Hepatocyte (in vitro differentiated cells): ENCODE measurements at regions not wholly inside any gene's neighbourhood (a gene's known extent, or its start where the extent isn't known, plus 50 kb on each side); places are given as distances from the start of the nearest gene placed in this dataset.

Experiments
- DNase-seq: peaks from one replicate; pipeline ENCODE4 v3.0.0-alpha.2; 2016; ENCODE audit warnings: low spot score
- H2AFZ ChIP-seq: fragments of 200-600 bp; sonication (generic); 2 replicates; pipeline ENCODE4 v1.6.0; 2016; ENCODE audit warnings: antibody characterized with exemption, mild to moderate bottlenecking
- H3K27ac ChIP-seq: fragments of 200-600 bp; sonication (generic); 2 replicates; pipeline ENCODE4 v1.5.1; 2016; ENCODE audit warnings: mild to moderate bottlenecking
- H3K27me3 ChIP-seq: fragments of 200-600 bp; sonication (generic); 2 replicates; pipeline ENCODE4 v1.6.1; 2016
- H3K36me3 ChIP-seq: fragments of 200-600 bp; sonication (generic); replicated peaks from 2 replicates; pipeline ENCODE4 v1.5.1; 2016; ENCODE audit warnings: low read depth; ENCODE audit not compliant: insufficient read depth
- H3K4me1 ChIP-seq: fragments of 200-600 bp; sonication (generic); 2 replicates; pipeline ENCODE4 v1.5.1; 2016; ENCODE audit warnings: mild to moderate bottlenecking, moderate library complexity; ENCODE audit not compliant: insufficient read depth
- H3K4me2 ChIP-seq: fragments of 200-600 bp; sonication (generic); 2 replicates; pipeline ENCODE4 v1.6.0; 2016
- H3K4me3 ChIP-seq: fragments of 200-600 bp; sonication (generic); 2 replicates; pipeline ENCODE4 v1.5.1; 2016; ENCODE audit warnings: mild to moderate bottlenecking
- H3K79me2 ChIP-seq: fragments of 200-600 bp; sonication (generic); 2 replicates; pipeline ENCODE4 v1.6.0; 2017; ENCODE audit warnings: mild to moderate bottlenecking
- H3K9me2 ChIP-seq: fragments of 200-600 bp; sonication (generic); replicated peaks from 2 replicates; pipeline ENCODE4 v1.6.0; 2017; ENCODE audit warnings: mild to moderate bottlenecking; ENCODE audit not compliant: insufficient read depth
- H3K9me3 ChIP-seq: fragments of 200-600 bp; sonication (generic); 2 replicates; pipeline ENCODE4 v1.5.1; 2016; ENCODE audit warnings: low read depth, mild to moderate bottlenecking
- H4K20me1 ChIP-seq: fragments of 200-600 bp; sonication (generic); 2 replicates; pipeline ENCODE4 v1.6.0; 2016; ENCODE audit warnings: mild to moderate bottlenecking; ENCODE audit not compliant: insufficient read depth, poor library complexity, severe bottlenecking
- EZH2 ChIP-seq: fragments of 200-600 bp; sonication (generic); IDR thresholded peaks from 2 replicates; pipeline ENCODE4 v1.6.1; 2016; ENCODE audit warnings: antibody characterized with exemption, mild to moderate bottlenecking, borderline replicate concordance
- EZH2phosphoT487 ChIP-seq: fragments of 200-600 bp; sonication (generic); IDR thresholded peaks from one replicate; pipeline ENCODE4 v1.6.1; 2018; ENCODE audit warnings: antibody characterized with exemption, mild to moderate bottlenecking, low read depth, moderate library complexity; ENCODE audit not compliant: unreplicated experiment, severe bottlenecking
- WGBS: methylation state at CpG from one replicate; pipeline ENCODE4 v1.1.6; 2016; ENCODE audit warnings: low lambda C conversion rate; ENCODE audit errors: missing lambda C conversion rate; 5-methylcytosine and 5-hydroxymethylcytosine counted together
- TF ChIP-seq, protein P1 (sequence below): fragments of 200-600 bp; sonication (generic); IDR thresholded peaks from 2 replicates; pipeline ENCODE4 v1.5.1; 2016; ENCODE audit warnings: antibody characterized with exemption, mild to moderate bottlenecking; ENCODE audit not compliant: poor library complexity

DNA sequence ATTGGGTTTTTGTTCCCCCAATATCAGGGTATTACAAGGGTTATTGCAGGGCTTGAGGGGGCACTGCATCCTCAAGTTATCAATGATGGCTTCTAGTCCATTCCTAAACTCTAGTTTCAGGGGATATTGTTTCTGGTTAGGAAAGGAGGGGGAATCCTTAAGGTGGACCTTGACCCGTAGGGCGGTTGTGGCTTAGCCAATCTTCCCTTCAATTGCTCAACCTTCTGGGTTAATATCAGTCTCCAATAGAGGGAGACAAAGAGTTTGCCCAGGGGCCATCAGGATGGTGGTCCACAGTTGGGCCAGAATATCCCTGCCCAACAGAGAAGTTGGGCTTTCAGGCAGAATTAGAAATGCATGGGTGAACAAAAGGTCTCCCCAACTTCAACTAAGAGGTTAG, 214.9 kb downstream of the BCHE start:
- no peak overlapping the region for H2AFZ ChIP-seq
- DNase-seq: no peak
- TF ChIP-seq EZH2phosphoT487: no peak
- TF ChIP-seq, protein P1, sequence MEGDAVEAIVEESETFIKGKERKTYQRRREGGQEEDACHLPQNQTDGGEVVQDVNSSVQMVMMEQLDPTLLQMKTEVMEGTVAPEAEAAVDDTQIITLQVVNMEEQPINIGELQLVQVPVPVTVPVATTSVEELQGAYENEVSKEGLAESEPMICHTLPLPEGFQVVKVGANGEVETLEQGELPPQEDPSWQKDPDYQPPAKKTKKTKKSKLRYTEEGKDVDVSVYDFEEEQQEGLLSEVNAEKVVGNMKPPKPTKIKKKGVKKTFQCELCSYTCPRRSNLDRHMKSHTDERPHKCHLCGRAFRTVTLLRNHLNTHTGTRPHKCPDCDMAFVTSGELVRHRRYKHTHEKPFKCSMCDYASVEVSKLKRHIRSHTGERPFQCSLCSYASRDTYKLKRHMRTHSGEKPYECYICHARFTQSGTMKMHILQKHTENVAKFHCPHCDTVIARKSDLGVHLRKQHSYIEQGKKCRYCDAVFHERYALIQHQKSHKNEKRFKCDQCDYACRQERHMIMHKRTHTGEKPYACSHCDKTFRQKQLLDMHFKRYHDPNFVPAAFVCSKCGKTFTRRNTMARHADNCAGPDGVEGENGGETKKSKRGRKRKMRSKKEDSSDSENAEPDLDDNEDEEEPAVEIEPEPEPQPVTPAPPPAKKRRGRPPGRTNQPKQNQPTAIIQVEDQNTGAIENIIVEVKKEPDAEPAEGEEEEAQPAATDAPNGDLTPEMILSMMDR: no peak
- TF ChIP-seq EZH2: no peak
- no peak overlapping the region for H3K4me3 ChIP-seq
- H3K27ac ChIP-seq: no peak overlapping the region
- no peaks in the 10 kb centered on the region for H3K36me3 ChIP-seq
- H3K27me3 ChIP-seq: no peaks in the 10 kb centered on the region
- no peaks in the 10 kb centered on the region for H4K20me1 ChIP-seq
- H3K4me2 ChIP-seq: no peak overlapping the region
- WGBS: 91% methylated on average over 2 of the region's 2 CpGs
- H3K4me1 ChIP-seq: no peaks in the 10 kb centered on the region
- no peaks in the 10 kb centered on the region for H3K79me2 ChIP-seq
- H3K9me3 ChIP-seq: no peaks in the 10 kb centered on the region
- no peaks in the 10 kb centered on the region for H3K9me2 ChIP-seq

GRCh38 chr3:165619069-165619468, 218.2 kb downstream of the BCHE start:
- DNase-seq: no peak
- WGBS: 88% methylated on average over 2 of the region's 2 CpGs
- H3K4me1 ChIP-seq: no peaks in the 10 kb centered on the region
- no peak overlapping the region for H3K4me3 ChIP-seq
- no peaks in the 10 kb centered on the region for H4K20me1 ChIP-seq
- no peaks in the 10 kb centered on the region for H3K27me3 ChIP-seq
- H3K36me3 ChIP-seq: no peaks in the 10 kb centered on the region
- no peaks in the 10 kb centered on the region for H3K9me3 ChIP-seq
- no peak overlapping the region for H3K27ac ChIP-seq
- TF ChIP-seq, protein P1: no peak
- TF ChIP-seq EZH2: no peak
- no peak for TF ChIP-seq EZH2phosphoT487
- no peak overlapping the region for H2AFZ ChIP-seq
- no peak overlapping the region for H3K4me2 ChIP-seq
- H3K9me2 ChIP-seq: no peaks in the 10 kb centered on the region
- no peaks in the 10 kb centered on the region for H3K79me2 ChIP-seq

- H3K79me2 ChIP-seq: no peaks in the 10 kb centered on the region
- H3K4me3 ChIP-seq: no peak overlapping the region
- no peaks in the 10 kb centered on the region for H3K27me3 ChIP-seq
- no peaks in the 10 kb centered on the region for H3K9me3 ChIP-seq
- no peak overlapping the region for H2AFZ ChIP-seq
- no peaks in the 10 kb centered on the region for H4K20me1 ChIP-seq
- no peaks in the 10 kb centered on the region for H3K36me3 ChIP-seq
- TF ChIP-seq EZH2: no peak
- TF ChIP-seq, protein P1: no peak
- TF ChIP-seq EZH2phosphoT487: no peak
- no peak for DNase-seq
- no peaks in the 10 kb centered on the region for H3K4me1 ChIP-seq
- H3K27ac ChIP-seq: no peak overlapping the region
- no peak overlapping the region for H3K4me2 ChIP-seq
- H3K9me2 ChIP-seq: no peaks in the 10 kb centered on the region
Measured at GRCh38 chr3:165617134-165617533, 220.1 kb downstream of the BCHE start.

DNA sequence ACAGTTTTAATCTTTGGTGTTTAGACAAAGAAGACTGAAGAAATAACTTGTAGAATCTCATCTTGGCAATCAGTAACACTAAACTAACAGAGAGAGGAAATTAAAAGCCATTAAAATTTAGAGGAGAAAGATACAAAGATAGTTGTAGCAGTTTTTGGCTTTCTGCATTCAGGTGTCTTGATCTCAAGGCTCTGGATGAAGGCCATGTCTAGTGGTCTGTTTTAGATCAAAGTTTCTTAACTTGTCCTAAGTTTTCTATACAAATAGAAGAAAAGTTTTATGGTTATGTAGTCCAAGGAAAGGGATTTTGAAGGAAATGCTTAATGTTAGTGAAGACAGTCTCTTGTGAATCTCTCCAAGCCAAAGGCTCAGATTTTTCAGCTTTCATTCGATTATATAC, 222.9 kb downstream of the BCHE start:
- DNase-seq: no peak
- Histone ChIP-seq H3K27ac (no peak overlapping the region), H2AFZ (no peak overlapping the region), H3K79me2 (no peaks in the 10 kb centered on the region), H3K4me1 (no peaks in the 10 kb centered on the region), H3K27me3 (no peaks in the 10 kb centered on the region), H3K4me3 (no peak overlapping the region), H3K4me2 (no peak overlapping the region), H3K9me2 (no peaks in the 10 kb centered on the region), H3K9me3 (no peaks in the 10 kb centered on the region), H4K20me1 (no peaks in the 10 kb centered on the region), H3K36me3 (no peaks in the 10 kb centered on the region)
- TF ChIP-seq EZH2phosphoT487: no peak
- TF ChIP-seq, protein P1: no peak
- no peak for TF ChIP-seq EZH2
- 84% methylated on average over 1 of the region's 1 CpG for WGBS
